Testis (tissue), 2 donors: ENCODE measurements at regions not wholly inside any gene's neighbourhood (a gene's known extent, or its start where the extent isn't known, plus 50 kb on each side); places are given as distances from the start of the nearest gene placed in this dataset.

Experiments used
- DNase-seq: peaks from one replicate; pipeline ENCODE4 v3.0.0-alpha.2; 2019
- H3K27ac ChIP-seq, 2 donors: fragments of 200-600 bp; sonication (generic); one replicate each; pipeline ENCODE4 v1.5.1; 2019
- H3K27me3 ChIP-seq: fragments of 200-600 bp; sonication (generic); one replicate; pipeline ENCODE4 v1.5.1; 2019
- H3K36me3 ChIP-seq: fragments of 200-600 bp; sonication (generic); one replicate; pipeline ENCODE4 v1.5.1; 2017; ENCODE audit warnings: low read depth; ENCODE audit errors: missing control alignments
- H3K4me1 ChIP-seq: fragments of 200-600 bp; sonication (generic); one replicate; pipeline ENCODE4 v1.5.1; 2019
- H3K4me3 ChIP-seq, 2 donors: fragments of 200-600 bp; sonication (generic); one replicate each; pipeline ENCODE4 v1.5.1; 2017 to 2019
- H3K9me3 ChIP-seq: fragments of 200-600 bp; sonication (generic); one replicate; pipeline ENCODE4 v1.5.1; 2017
- POLR2A ChIP-seq: fragments of 450-650 bp; IDR thresholded peaks from one replicate; pipeline ENCODE4 v1.6.1; 2017; ENCODE audit warnings: antibody characterized with exemption, mild to moderate bottlenecking, moderate library complexity
- WGBS, 2 donors: methylation state at CpG; one replicate each; pipeline ENCODE4 v1.1.5; 2018; 5-methylcytosine and 5-hydroxymethylcytosine counted together
- intact Hi-C: fragments of 100-400 bp; cut with DNase I; formaldehyde crosslinking; loops from one replicate; pipeline ENCODE4 v1.15.1; 2023; ENCODE audit warnings: low total_unique reads
- TF ChIP-seq, protein P1 (sequence below), 3 experiments: fragments of 450-650 bp in 2 of 3; fragments of 200-600 bp in 1 of 3; sonication (generic) in 1 of 3; IDR thresholded peaks; one replicate each; pipeline ENCODE4 v1.5.1; 2016 to 2019; ENCODE audit warnings: antibody characterized with exemption in 3 of 3, mild to moderate bottlenecking in 2 of 3, moderate library complexity in 1 of 3

DNA sequence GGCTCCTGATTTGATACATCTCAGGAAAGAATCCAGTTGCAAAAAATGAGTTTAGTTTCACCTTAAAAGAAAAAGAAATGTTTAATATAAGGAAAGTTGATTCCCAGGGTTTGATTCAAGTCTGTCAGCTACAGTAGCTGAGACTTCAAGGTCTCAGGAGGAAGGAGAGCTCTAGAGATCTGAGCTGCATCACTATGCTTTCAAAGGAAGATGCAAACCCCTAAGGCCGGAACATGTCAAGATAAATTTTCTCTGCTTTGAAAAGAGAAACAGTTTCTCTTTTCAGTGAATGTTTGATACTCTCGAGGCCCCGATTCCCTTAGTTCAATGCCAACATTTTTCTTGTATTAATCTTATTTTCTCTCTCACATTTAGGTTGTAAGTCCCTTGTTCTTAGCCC, 128.6 kb downstream of the RGPD3 start:
- intact Hi-C loops = no loop called here
- Histone ChIP-seq H3K36me3 (no peaks in the 10 kb centered on the region), H3K4me3 (no peak overlapping the region), H3K4me1 (peaks cover 6% of the 10 kb centered on the region), H3K27ac (peak overlapping the region; percentile 64 to 74), H3K9me3 (no peaks in the 10 kb centered on the region), H3K27me3 (no peaks in the 10 kb centered on the region)
- no peak for TF ChIP-seq POLR2A
- TF ChIP-seq, protein P1, sequence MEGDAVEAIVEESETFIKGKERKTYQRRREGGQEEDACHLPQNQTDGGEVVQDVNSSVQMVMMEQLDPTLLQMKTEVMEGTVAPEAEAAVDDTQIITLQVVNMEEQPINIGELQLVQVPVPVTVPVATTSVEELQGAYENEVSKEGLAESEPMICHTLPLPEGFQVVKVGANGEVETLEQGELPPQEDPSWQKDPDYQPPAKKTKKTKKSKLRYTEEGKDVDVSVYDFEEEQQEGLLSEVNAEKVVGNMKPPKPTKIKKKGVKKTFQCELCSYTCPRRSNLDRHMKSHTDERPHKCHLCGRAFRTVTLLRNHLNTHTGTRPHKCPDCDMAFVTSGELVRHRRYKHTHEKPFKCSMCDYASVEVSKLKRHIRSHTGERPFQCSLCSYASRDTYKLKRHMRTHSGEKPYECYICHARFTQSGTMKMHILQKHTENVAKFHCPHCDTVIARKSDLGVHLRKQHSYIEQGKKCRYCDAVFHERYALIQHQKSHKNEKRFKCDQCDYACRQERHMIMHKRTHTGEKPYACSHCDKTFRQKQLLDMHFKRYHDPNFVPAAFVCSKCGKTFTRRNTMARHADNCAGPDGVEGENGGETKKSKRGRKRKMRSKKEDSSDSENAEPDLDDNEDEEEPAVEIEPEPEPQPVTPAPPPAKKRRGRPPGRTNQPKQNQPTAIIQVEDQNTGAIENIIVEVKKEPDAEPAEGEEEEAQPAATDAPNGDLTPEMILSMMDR (IDR thresholded peaks at IDR 0.05) = no peak
- DNase-seq = no peak
- 32 to 50% methylated on average over 3 of the region's 3 CpGs for whole genome bisulfite sequencing, 2 donors

- Histone ChIP-seq H3K27me3 (no peaks in the 10 kb centered on the region), H3K4me3 (no peak overlapping the region), H3K36me3 (no peaks in the 10 kb centered on the region), H3K27ac (peak overlapping the region; percentile 31 to 56), H3K9me3 (no peaks in the 10 kb centered on the region), H3K4me1 (peaks cover 6% of the 10 kb centered on the region)
- DNase-seq = no peak
- intact Hi-C loops = no loop called here
- 81 to 92% methylated on average over 5 of the region's 5 CpGs for WGBS, 2 donors
- TF ChIP-seq POLR2A = no peak
- TF ChIP-seq, protein P1 (IDR thresholded peaks at IDR 0.05) = no peak
Observed at GRCh38 chr2:106339132-106339531, 129.1 kb downstream of the RGPD3 start.

- no peaks in the 10 kb centered on the region for H3K9me3 ChIP-seq
- H3K4me3 ChIP-seq = no peak overlapping the region
- no peak for DNase-seq
- WGBS, 2 donors = 77% methylated on average over 5 of the region's 5 CpGs
- no peaks in the 10 kb centered on the region for H3K27me3 ChIP-seq
- TF ChIP-seq, protein P1 (IDR thresholded peaks at IDR 0.05) = no peak
- no peak for TF ChIP-seq POLR2A
- H3K4me1 ChIP-seq = peaks cover 6% of the 10 kb centered on the region
- H3K36me3 ChIP-seq = no peaks in the 10 kb centered on the region
- intact Hi-C loops = no loop called here
- peak overlapping the region; percentile 37 to 56 for H3K27ac ChIP-seq
Observed at GRCh38 chr2:106338043-106338442, 130.2 kb downstream of the RGPD3 start.

DNA sequence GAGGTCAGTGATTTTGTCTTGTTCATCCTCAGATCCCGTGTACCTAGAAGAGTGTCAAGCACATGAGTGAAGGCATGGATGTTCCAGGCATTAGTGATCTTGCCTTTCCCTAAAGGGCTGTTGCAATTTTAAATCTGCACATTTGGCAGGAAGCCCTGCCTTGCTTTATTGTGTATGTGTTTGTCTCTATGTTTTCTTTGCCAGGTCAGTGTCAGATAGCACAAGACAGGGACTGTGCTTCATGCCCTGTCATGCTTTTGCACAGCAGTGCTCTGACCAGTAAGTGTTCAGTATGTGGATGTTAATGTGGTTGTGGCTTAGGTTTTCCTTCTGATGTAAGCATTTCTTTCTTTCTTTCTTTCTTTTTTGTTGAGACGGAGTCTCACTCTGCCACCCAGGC, 131.5 kb downstream of the RGPD3 start:
- H3K27ac ChIP-seq = no peak overlapping the region
- H3K36me3 ChIP-seq = no peaks in the 10 kb centered on the region
- no peaks in the 10 kb centered on the region for H3K9me3 ChIP-seq
- TF ChIP-seq, protein P1 (IDR thresholded peaks at IDR 0.05) = no peak
- no peak for TF ChIP-seq POLR2A
- 85 to 92% methylated on average over 2 of the region's 2 CpGs for WGBS, 2 donors
- H3K4me1 ChIP-seq = peaks cover 6% of the 10 kb centered on the region
- intact Hi-C loops = no loop called here
- H3K27me3 ChIP-seq = no peaks in the 10 kb centered on the region
- DNase-seq = no peak
- H3K4me3 ChIP-seq = no peak overlapping the region

GRCh38 chr2:106336108-106336507, 132.1 kb downstream of the RGPD3 start:
- intact Hi-C loops = no loop called here
- no peaks in the 10 kb centered on the region for H3K27me3 ChIP-seq
- 83 to 87% methylated on average over 4 of the region's 4 CpGs for WGBS, 2 donors

More at GRCh38 chr2:106336108-106336507, 132.1 kb downstream of the RGPD3 start:
- Histone ChIP-seq H3K4me1 (peaks cover 6% of the 10 kb centered on the region), H3K27ac (no peak overlapping the region), H3K4me3 (no peak overlapping the region), H3K36me3 (no peaks in the 10 kb centered on the region), H3K9me3 (no peaks in the 10 kb centered on the region)
- DNase-seq = no peak
- TF ChIP-seq, protein P1 (IDR thresholded peaks at IDR 0.05) = no peak
- TF ChIP-seq POLR2A = no peak
